GM12875 (cell line): ENCODE measurements at regions not wholly inside any gene's neighbourhood (a gene's known extent, or its start where the extent isn't known, plus 50 kb on each side); places are given as distances from the start of the nearest gene placed in this dataset.

Experiments used
- H3K4me3 ChIP-seq: one replicate; pipeline ENCODE4 v1.5.1; 2011; ENCODE audit warnings: low read depth, low read length, control low read depth
- TF ChIP-seq, protein P1 (sequence below): IDR thresholded peaks from 2 replicates; pipeline ENCODE4 v1.5.1; 2011; ENCODE audit warnings: low read depth, mild to moderate bottlenecking, control low read depth, inconsistent platforms, low read length, moderate library complexity, borderline replicate concordance; ENCODE audit not compliant: insufficient read depth

DNA sequence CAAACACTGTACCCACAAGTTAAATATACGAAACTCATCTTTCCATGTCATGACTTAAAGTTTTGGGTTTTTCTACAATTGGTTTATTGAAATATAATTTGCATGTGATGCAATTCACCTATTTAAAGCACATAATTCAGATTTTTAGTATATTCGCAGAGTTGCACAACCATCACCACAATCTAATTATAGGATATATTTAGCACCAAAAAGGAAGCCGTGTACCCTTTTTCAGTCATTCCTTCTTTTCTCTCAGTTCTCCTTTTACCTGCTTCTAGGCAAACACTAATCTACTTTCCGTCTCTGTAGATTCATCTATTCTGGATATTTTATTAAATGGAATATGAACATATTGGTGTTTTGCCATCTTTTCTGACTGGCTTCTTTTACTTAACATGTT, 1458.1 kb upstream of the TENM4 start:
- no peak overlapping the region for H3K4me3 ChIP-seq
- TF ChIP-seq, protein P1, sequence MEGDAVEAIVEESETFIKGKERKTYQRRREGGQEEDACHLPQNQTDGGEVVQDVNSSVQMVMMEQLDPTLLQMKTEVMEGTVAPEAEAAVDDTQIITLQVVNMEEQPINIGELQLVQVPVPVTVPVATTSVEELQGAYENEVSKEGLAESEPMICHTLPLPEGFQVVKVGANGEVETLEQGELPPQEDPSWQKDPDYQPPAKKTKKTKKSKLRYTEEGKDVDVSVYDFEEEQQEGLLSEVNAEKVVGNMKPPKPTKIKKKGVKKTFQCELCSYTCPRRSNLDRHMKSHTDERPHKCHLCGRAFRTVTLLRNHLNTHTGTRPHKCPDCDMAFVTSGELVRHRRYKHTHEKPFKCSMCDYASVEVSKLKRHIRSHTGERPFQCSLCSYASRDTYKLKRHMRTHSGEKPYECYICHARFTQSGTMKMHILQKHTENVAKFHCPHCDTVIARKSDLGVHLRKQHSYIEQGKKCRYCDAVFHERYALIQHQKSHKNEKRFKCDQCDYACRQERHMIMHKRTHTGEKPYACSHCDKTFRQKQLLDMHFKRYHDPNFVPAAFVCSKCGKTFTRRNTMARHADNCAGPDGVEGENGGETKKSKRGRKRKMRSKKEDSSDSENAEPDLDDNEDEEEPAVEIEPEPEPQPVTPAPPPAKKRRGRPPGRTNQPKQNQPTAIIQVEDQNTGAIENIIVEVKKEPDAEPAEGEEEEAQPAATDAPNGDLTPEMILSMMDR: no peak

DNA sequence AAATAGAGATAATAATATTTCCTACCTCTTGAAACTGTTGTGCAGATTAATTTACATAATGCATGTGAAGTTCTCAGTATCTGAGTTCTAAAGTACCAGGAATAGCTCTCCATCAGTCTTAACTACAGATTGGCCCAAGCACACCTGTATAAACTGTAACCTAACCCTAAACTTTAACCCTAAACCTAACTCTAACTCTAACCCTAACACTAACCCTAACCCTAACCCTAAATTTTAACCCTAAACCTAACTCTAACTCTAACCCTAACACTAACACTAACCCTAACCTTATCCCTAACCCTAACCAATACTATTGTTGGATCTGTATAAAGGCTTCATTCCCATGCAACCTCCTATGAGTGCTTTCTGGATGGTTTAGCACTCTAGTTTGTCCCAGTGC, 1445.9 kb upstream of the TENM4 start:
- no peak overlapping the region for H3K4me3 ChIP-seq
- TF ChIP-seq, protein P1: no peak

DNA sequence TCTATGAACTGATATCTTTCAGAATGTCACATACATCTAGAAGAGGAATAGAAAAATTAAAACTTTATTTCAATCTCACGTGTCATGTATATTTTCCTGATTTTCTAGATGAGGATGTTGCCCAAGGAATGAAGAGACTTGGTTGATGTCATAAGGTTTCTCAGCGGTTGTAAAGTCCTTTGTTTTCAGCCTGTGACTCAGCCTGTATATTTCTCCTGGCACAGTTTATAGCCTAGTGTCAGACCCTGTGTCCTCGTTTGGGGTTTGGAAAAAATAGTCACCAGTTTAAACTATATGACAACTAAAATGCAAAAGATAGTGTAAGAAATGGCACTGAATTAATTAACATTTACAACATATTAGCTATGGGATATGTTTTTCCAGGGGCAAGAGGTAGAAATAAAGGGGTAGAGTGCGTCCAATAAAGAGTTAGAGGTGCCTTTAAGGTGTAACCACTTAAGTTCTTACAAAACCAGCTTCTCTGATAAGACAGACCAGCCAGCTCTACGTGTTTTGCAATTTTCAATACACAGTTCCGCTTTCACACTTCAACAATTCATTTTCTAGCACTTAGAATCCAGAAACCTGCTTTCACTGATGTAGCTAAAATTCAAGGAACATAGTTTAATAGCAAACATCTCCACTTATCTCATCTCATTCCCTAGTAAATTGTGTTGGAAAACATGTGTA, 1432.6 kb upstream of the TENM4 start:
- TF ChIP-seq, protein P1: no peak

DNA sequence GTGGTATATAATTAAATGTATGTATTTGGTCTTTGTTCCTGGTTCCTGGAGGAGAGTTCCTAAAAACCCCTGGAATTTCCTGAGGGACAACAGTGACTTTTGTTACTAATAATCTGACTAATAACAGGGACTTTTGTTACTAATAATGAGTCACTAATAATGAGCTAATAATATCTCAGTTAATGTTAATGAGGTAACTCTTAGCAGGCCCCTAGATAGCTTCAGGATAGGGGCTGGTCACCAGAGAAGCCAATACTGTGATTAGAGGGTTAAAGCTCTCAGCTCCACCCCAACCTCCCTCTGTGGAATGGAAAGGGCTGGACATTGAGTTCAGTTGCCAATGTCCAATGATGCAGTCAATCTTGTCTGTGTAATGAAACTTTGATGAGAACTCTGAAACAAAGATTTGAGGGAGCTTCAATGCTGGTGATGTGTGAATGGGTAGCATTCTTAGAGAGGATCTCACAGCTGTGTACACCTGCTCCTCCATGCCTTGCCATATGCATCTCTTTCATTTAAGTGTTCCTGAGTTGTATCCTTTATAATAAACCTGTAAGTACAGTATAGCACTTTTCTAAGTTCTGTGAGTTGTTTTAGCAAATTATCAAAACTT, 1431.4 kb upstream of the TENM4 start:
- TF ChIP-seq, protein P1: no peak
- no peak overlapping the region for H3K4me3 ChIP-seq

More for the DNA sequence above, 1432.6 kb upstream of the TENM4 start:
- no peak overlapping the region for H3K4me3 ChIP-seq

DNA sequence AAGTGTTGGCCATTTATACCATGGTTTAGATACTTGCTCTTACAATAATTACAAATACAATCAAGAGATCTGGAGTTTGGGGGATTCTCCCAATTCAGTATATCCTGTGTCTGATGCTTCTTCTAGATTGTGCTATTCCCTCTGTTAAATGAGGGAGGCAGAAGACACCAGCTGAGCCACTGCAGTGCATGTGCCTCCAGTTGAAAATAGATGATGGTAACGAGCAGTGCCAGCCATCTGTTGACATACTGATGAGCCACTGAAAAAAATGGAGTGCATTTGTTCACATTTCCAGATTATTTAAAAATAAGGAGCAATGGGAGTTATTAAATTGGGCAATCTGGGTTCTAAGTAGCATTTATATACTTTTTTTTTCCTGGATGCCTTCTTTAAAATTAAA, 1428.0 kb upstream of the TENM4 start:
- TF ChIP-seq, protein P1: no peak

DNA sequence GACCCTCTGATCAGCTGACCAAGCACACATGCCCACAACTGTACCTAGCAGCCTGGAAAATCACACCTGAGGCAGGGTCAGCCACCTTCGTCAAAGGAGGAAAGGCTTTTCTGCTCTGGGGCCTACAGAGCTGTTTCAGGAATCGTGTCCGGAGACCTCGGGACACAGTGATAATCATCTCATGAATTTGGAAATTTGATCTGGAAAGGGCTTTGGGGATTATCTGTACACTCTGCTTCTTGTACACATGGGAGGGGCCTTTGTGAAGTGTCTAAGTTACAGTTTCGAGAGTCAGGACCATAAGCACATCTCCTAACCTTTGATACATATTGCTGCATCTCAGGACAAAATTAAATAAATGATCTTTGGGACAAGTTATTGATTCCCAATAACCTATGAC, 1421.2 kb upstream of the TENM4 start:
- H3K4me3 ChIP-seq: no peak overlapping the region
- TF ChIP-seq, protein P1: no peak

More for the DNA sequence above, 1428.0 kb upstream of the TENM4 start:
- no peak overlapping the region for H3K4me3 ChIP-seq

DNA sequence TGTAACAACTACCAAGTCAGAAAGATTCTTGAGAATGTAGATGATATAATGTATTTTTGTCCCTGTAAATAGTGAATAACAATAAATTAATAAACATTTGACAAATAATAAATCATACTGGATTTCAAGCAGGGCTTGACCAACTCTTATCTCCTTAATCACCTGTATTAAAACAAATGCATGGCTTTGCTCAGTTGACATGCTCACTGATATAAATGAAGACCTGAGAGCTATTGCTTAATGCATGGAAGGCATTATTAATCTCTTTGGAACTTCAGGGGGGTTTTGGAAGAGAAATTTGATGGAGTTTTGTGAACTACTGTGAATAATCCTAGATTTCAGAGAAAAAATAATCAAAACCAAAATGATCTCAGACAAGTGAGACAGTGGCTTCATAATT, 1420.4 kb upstream of the TENM4 start:
- TF ChIP-seq, protein P1: no peak
- no peak overlapping the region for H3K4me3 ChIP-seq
